ENCODE measurements at regions not wholly inside any gene's neighbourhood (a gene's known extent, or its start where the extent isn't known, plus 50 kb on each side); places are given as distances from the start of the nearest gene placed in this dataset.

DNA sequence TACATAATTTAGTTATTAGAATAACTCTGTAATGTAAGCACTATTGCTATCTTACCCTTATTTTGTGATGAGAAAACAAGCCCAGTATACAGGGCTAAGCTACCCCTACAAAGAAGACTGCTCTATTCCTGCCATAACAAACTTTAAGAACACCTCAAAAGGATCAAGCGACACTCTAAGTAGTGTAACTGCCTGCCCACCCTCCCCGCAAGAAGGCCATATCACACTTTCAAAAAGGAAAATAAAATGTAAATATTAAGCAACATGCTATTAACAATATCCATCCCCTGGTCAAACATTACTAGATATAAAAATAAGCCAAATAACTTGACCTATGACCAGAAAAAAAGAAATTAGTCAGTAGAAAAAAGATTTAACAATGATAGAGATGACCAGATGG, 741.7 kb upstream of the CNTNAP5 start:
- no peak for TF ChIP-seq CTCF (conservative IDR thresholded peaks at IDR 0.05)
- TF ChIP-seq EZH2 (IDR thresholded peaks at IDR 0.05; ENCODE audit: low read depth), result no peak

Measured in PC-9 (cell line).